Ascending aorta (tissue), 2 donors: ENCODE measurements at regions not wholly inside any gene's neighbourhood (a gene's known extent, or its start where the extent isn't known, plus 50 kb on each side); places are given as distances from the start of the nearest gene placed in this dataset.

Source experiments
- DNase-seq, 2 donors: peaks; one replicate each; pipeline ENCODE4 v3.0.0-alpha.2; 2019; ENCODE audit warnings: low spot score in 2 of 2
- H3K27ac ChIP-seq, 2 donors: fragments of 200-600 bp; sonication (generic); one replicate each; pipeline ENCODE4 v1.5.1; 2016 to 2017; ENCODE audit warnings: mild to moderate bottlenecking in 1 of 2
- H3K27me3 ChIP-seq: fragments of 200-600 bp; sonication (generic); one replicate; pipeline ENCODE4 v1.5.1; 2017
- H3K36me3 ChIP-seq, 2 donors: fragments of 200-600 bp; sonication (generic); one replicate each; pipeline ENCODE4 v1.5.1; 2016
- H3K4me1 ChIP-seq, 2 donors: fragments of 200-600 bp; sonication (generic); one replicate each; pipeline ENCODE4 v1.5.1; 2016 to 2017; ENCODE audit warnings: mild to moderate bottlenecking in 1 of 2
- H3K4me3 ChIP-seq, 2 donors: fragments of 200-600 bp; sonication (generic); one replicate each; pipeline ENCODE4 v1.5.1; 2016 to 2017; ENCODE audit warnings: mild to moderate bottlenecking in 1 of 2
- H3K9me3 ChIP-seq, 2 donors: fragments of 200-600 bp; sonication (generic); one replicate each; pipeline ENCODE4 v1.5.1; 2016
- CTCF ChIP-seq, 3 experiments: fragments of 200-600 bp in 2 of 3; fragments of 450-650 bp in 1 of 3; sonication (generic) in 2 of 3; IDR thresholded peaks; one replicate each; pipeline ENCODE4 v1.5.1; 2016 to 2019; ENCODE audit warnings: antibody characterized with exemption in 3 of 3, mild to moderate bottlenecking in 1 of 3, moderate library complexity in 1 of 3
- intact Hi-C: fragments of 100-400 bp; cut with DNase I; formaldehyde crosslinking; loops from one replicate; pipeline ENCODE4 v1.15.1; 2023

- no peaks in the 10 kb centered on the region for H3K27me3 ChIP-seq
- peaks cover 0 to 11% of the 10 kb centered on the region in 2 donors for H3K9me3 ChIP-seq
- no peak for TF ChIP-seq CTCF (IDR thresholded peaks at IDR 0.05)
- H3K36me3 ChIP-seq, result no peaks in the 10 kb centered on the region
- intact Hi-C loops, result no loop called here
- peak overlapping the region; percentile 43 to 51 for H3K27ac ChIP-seq
- H3K4me3 ChIP-seq, result no peak overlapping the region
- DNase-seq, result no peak
- no peaks in the 10 kb centered on the region for H3K4me1 ChIP-seq
Measured at GRCh38 chr7:81648716-81649115, 121.1 kb downstream of the HGF start.

- intact Hi-C loops, result no loop called here
- no peak for DNase-seq
Measured at GRCh38 chr7:81645435-81645834, 124.4 kb downstream of the HGF start.

GRCh38 chr7:81641873-81642272, 128.0 kb downstream of the HGF start:
- Histone ChIP-seq H3K4me3 (no peak overlapping the region), H3K27me3 (no peaks in the 10 kb centered on the region), H3K36me3 (no peaks in the 10 kb centered on the region), H3K9me3 (no peaks in the 10 kb centered on the region), H3K27ac (no peak overlapping the region), H3K4me1 (peaks cover 0 to 6% of the 10 kb centered on the region in 2 donors)
- intact Hi-C loops, result no loop called here
- no peak for TF ChIP-seq CTCF (IDR thresholded peaks at IDR 0.05)
- no peak for DNase-seq

More at GRCh38 chr7:81645435-81645834, 124.4 kb downstream of the HGF start:
- Histone ChIP-seq H3K4me3 (no peak overlapping the region), H3K27me3 (no peaks in the 10 kb centered on the region), H3K27ac (no peak overlapping the region), H3K36me3 (no peaks in the 10 kb centered on the region), H3K9me3 (no peaks in the 10 kb centered on the region), H3K4me1 (no peaks in the 10 kb centered on the region)
- no peak for TF ChIP-seq CTCF (IDR thresholded peaks at IDR 0.05)

GRCh38 chr7:81638198-81638597, 131.6 kb downstream of the HGF start:
- Histone ChIP-seq H3K4me1 (peaks cover 0 to 14% of the 10 kb centered on the region in 2 donors), H3K27me3 (no peaks in the 10 kb centered on the region), H3K27ac (peak overlapping the region; percentile 9 to 28), H3K36me3 (no peaks in the 10 kb centered on the region), H3K9me3 (no peaks in the 10 kb centered on the region), H3K4me3 (no peak overlapping the region)
- no peak for DNase-seq
- intact Hi-C loops, result loop anchor here (5.0 kb wide), 1 partner anchor 49 kb away; no protein-coding TSS in a partner anchor
- no peak for TF ChIP-seq CTCF (IDR thresholded peaks at IDR 0.05)

GRCh38 chr7:81637534-81637933, 132.3 kb downstream of the HGF start:
- Histone ChIP-seq H3K27ac (peak overlapping the region; percentile 9 to 28), H3K27me3 (no peaks in the 10 kb centered on the region), H3K36me3 (no peaks in the 10 kb centered on the region), H3K9me3 (no peaks in the 10 kb centered on the region), H3K4me1 (peaks cover 0 to 14% of the 10 kb centered on the region in 2 donors), H3K4me3 (no peak overlapping the region)
- no peak for DNase-seq
- intact Hi-C loops, result loop anchor here (5.0 kb wide), 1 partner anchor 50 kb away; no protein-coding TSS in a partner anchor
- no peak for TF ChIP-seq CTCF (IDR thresholded peaks at IDR 0.05)

GRCh38 chr7:81632418-81632817, 137.4 kb downstream of the HGF start:
- no peak for DNase-seq
- Histone ChIP-seq H3K4me1 (peaks cover 0 to 9% of the 10 kb centered on the region in 2 donors), H3K36me3 (no peaks in the 10 kb centered on the region), H3K27me3 (no peaks in the 10 kb centered on the region), H3K9me3 (no peaks in the 10 kb centered on the region), H3K27ac (no peak overlapping the region), H3K4me3 (no peak overlapping the region)
- no peak for TF ChIP-seq CTCF (IDR thresholded peaks at IDR 0.05)
- intact Hi-C loops, result no loop called here
